Retinal pigment epithelial cell (primary cell): ENCODE measurements at regions not wholly inside any gene's neighbourhood (a gene's known extent, or its start where the extent isn't known, plus 50 kb on each side); places are given as distances from the start of the nearest gene placed in this dataset.

Experiments used
- DNase-seq: peaks from one replicate; pipeline ENCODE4 v3.0.0-alpha.2; 2010; ENCODE audit warnings: low read depth
- H3K4me3 ChIP-seq: 2 replicates; pipeline ENCODE4 v1.5.1; 2011; ENCODE audit warnings: mild to moderate bottlenecking, low read length, control low read depth, moderate library complexity
- TF ChIP-seq, protein P1 (sequence below): conservative IDR thresholded peaks from 2 replicates; pipeline ENCODE4 v1.5.1; 2011; ENCODE audit warnings: low read depth, low read length, control low read depth, inconsistent platforms

GRCh38 chr1:101337968-101338367 is 101.1 kb downstream of the S1PR1 start:
- TF ChIP-seq, protein P1, sequence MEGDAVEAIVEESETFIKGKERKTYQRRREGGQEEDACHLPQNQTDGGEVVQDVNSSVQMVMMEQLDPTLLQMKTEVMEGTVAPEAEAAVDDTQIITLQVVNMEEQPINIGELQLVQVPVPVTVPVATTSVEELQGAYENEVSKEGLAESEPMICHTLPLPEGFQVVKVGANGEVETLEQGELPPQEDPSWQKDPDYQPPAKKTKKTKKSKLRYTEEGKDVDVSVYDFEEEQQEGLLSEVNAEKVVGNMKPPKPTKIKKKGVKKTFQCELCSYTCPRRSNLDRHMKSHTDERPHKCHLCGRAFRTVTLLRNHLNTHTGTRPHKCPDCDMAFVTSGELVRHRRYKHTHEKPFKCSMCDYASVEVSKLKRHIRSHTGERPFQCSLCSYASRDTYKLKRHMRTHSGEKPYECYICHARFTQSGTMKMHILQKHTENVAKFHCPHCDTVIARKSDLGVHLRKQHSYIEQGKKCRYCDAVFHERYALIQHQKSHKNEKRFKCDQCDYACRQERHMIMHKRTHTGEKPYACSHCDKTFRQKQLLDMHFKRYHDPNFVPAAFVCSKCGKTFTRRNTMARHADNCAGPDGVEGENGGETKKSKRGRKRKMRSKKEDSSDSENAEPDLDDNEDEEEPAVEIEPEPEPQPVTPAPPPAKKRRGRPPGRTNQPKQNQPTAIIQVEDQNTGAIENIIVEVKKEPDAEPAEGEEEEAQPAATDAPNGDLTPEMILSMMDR: no peak
- H3K4me3 ChIP-seq: no peak overlapping the region
- DNase-seq: no peak

DNA sequence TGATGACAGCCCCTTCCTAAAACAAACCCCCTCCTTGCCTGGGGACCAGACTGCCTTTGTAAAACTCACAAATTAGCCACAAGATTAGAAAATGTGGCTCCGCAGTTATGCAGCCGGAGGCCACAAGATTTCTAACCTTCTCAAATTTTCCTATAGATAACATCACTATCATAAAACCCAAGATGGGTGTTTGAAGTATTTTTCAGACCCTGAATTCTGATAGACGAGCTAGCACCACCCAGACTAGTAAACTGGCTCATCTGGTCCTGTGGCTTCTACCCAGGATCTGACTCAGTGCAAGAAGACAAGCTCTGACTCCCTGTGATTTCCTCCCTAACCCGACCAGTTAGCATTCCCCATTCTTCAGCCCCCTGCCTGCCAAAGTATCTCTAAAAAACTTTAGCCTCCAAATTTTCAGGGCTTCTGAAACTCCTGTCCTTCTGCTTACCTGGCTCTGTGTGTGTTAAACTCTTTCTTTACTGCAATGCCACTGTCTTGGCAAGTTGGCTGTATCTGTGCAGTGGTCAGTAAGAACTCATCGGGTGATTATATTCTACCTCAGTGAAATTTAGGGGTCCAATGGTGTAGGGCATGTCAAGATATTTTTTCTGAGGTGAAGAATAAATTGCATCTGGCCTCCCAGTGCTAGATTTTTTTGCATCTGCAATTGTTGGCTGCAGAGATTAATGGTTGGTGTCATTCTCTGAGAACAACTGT is 102.1 kb downstream of the S1PR1 start:
- TF ChIP-seq, protein P1: no peak
- DNase-seq: no peak
- no peak overlapping the region for H3K4me3 ChIP-seq

DNA sequence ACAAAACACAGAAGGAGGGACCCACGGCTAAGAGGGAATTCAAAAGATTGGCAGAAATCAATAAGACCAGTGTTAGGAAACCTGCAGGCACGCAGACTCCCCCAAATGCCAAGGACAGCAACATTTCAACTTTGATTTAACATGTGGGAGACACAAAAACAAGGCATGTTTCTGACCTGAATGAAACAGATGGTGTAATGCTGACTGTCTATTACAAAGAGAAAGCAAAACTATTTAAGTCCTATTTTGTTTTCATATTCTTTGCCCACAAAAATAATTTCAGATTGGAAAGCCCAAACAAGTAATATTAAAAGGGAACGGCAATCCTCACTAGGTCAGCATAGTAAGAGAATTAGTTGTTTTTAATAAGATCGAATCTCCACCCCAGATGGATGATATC is 107.9 kb downstream of the S1PR1 start:
- H3K4me3 ChIP-seq: no peak overlapping the region
- no peak for DNase-seq
- TF ChIP-seq, protein P1: no peak

DNA sequence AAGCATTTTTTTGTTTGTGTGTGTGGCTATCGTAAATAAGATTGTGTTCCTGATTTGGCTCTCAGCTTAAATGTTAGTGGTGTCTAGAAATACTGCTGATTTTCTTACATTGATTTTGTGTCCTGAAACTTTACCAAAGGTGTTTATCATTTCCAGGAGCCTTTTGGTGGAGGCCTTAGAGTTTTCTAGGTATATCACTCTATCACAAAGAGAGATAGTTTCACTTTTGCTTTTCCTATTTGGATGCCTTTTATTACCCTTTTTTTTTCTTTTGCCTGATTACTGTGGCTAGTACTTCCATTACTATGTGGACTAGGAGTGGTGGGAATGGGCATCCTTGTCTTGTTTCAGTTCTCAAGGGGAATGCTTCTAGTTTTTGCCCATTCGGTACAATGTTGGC is 109.6 kb downstream of the S1PR1 start:
- TF ChIP-seq, protein P1: no peak
- H3K4me3 ChIP-seq: no peak overlapping the region
- DNase-seq: no peak

GRCh38 chr1:101356013-101356412 is 119.2 kb downstream of the S1PR1 start:
- TF ChIP-seq, protein P1: no peak
- no peak for DNase-seq

DNA sequence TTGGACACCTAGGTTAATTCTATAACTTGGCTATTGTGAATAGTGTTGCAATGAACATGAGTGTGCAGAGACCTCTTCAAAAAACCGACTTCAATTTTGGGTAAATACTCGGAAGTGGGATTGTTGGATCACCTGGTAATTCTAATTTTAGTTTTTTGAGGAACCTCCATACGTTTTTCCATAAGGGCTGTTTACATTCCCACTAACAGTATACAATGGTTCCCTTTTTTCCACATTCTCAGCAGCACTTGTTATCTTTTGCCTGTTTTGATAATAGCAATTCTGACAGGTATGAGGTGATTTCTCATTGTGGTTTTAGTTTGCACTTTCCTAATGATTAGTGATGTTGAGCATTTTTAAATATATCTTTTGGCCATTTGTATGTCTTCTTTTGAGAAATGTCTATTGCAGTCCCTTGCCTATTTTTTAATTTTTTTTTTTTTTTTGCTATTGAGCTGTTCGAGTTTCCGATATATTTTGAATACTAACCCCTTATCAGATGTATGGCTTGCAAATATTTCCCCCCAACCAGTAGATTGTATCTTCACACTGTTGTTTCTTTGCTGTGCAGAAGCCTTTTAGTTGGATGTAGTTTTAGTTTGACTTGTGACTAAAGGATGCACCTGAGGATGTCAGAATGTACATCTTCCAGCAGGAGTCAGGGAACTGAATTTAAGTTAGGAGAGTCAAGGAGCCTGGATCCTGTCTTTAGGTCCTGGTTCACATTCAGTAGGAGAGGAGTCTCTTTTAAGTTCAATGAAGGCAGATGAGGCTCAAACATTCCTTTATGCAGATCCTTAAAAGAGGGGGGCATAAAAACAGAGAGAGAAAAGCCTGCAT is 120.0 kb downstream of the S1PR1 start:
- no peak for DNase-seq
- no peak overlapping the region for H3K4me3 ChIP-seq
- TF ChIP-seq, protein P1: no peak

More at GRCh38 chr1:101356013-101356412, 119.2 kb downstream of the S1PR1 start:
- no peak overlapping the region for H3K4me3 ChIP-seq
